Mesendoderm (in vitro differentiated cells): ENCODE measurements at regions not wholly inside any gene's neighbourhood (a gene's known extent, or its start where the extent isn't known, plus 50 kb on each side); places are given as distances from the start of the nearest gene placed in this dataset.
A peak's percentile ranks its signal among the peaks of the same experiment; 100 is the strongest.

Experiments used
- DNase-seq: peaks from one replicate; pipeline ENCODE4 v3.0.0; 2013
- H2AK5ac ChIP-seq: 2 replicates; pipeline ENCODE4 v1.6.1; 2013; ENCODE audit warnings: low read length, inconsistent platforms
- H2BK120ac ChIP-seq: 2 replicates; pipeline ENCODE4 v1.6.1; 2013; ENCODE audit warnings: low read depth, mild to moderate bottlenecking, low read length, moderate library complexity, mixed read lengths
- H2BK15ac ChIP-seq: replicated peaks from 2 replicates; pipeline ENCODE4 v1.6.1; 2013; ENCODE audit warnings: low read depth, mild to moderate bottlenecking, moderate library complexity
- H2BK5ac ChIP-seq: 2 replicates; pipeline ENCODE4 v1.6.1; 2013; ENCODE audit warnings: low read length, inconsistent platforms
- H3K18ac ChIP-seq: 2 replicates; pipeline ENCODE4 v1.6.1; 2013; ENCODE audit warnings: mild to moderate bottlenecking, low read length, mixed read lengths
- H3K23ac ChIP-seq: one replicate; pipeline ENCODE4 v1.6.1; 2013; ENCODE audit warnings: low read length
- H3K27ac ChIP-seq: 2 replicates; pipeline ENCODE4 v1.5.1; 2013; ENCODE audit warnings: low read depth, mild to moderate bottlenecking, inconsistent platforms, low read length, moderate library complexity
- H3K27me3 ChIP-seq: 2 replicates; pipeline ENCODE4 v1.6.1; 2013; ENCODE audit warnings: low read length, control low read depth, mild to moderate bottlenecking, inconsistent platforms; ENCODE audit not compliant: insufficient read depth, poor library complexity
- H3K36me3 ChIP-seq: 2 replicates; pipeline ENCODE4 v1.6.1; 2013; ENCODE audit warnings: low read length, inconsistent platforms; ENCODE audit not compliant: control insufficient read depth, insufficient read depth
- H3K4ac ChIP-seq: one replicate; pipeline ENCODE4 v1.6.1; 2013; ENCODE audit warnings: low read depth, mild to moderate bottlenecking, low read length, moderate library complexity
- H3K4me1 ChIP-seq: 2 replicates; pipeline ENCODE4 v1.6.1; 2013; ENCODE audit warnings: low read depth, low read length, inconsistent platforms; ENCODE audit not compliant: control insufficient read depth
- H3K4me2 ChIP-seq: 2 replicates; pipeline ENCODE4 v1.6.1; 2013; ENCODE audit warnings: low read length
- H3K4me3 ChIP-seq: 2 replicates; pipeline ENCODE4 v1.5.1; 2013; ENCODE audit warnings: mild to moderate bottlenecking, low read length
- H3K56ac ChIP-seq: one replicate; pipeline ENCODE4 v1.6.1; 2013; ENCODE audit warnings: low read length
- H3K79me1 ChIP-seq: 2 replicates; pipeline ENCODE4 v1.6.1; 2013; ENCODE audit warnings: low read length, inconsistent platforms
- H3K79me2 ChIP-seq: 2 replicates; pipeline ENCODE4 v1.6.1; 2013; ENCODE audit warnings: mild to moderate bottlenecking, low read length; ENCODE audit not compliant: control insufficient read depth, insufficient read depth
- H3K9ac ChIP-seq: 2 replicates; pipeline ENCODE4 v1.6.1; 2013; ENCODE audit warnings: low read length, inconsistent platforms
- H4K5ac ChIP-seq: one replicate; pipeline ENCODE4 v1.6.1; 2013; ENCODE audit warnings: low read length
- H4K8ac ChIP-seq: one replicate; pipeline ENCODE4 v1.6.1; 2013; ENCODE audit warnings: low read depth, mild to moderate bottlenecking, control low read depth, low read length, moderate library complexity
- WGBS: extraction: QIAGEN DNeasy Blood & Tissue Kit; methylation state at CpG from one replicate; pipeline ENCODE4 v1.1.7; 2013; ENCODE audit warnings: low lambda C conversion rate, missing lambda C conversion rate; ENCODE audit not compliant: insufficient coverage; ENCODE audit errors: extremely low coverage; 5-methylcytosine and 5-hydroxymethylcytosine counted together

DNA sequence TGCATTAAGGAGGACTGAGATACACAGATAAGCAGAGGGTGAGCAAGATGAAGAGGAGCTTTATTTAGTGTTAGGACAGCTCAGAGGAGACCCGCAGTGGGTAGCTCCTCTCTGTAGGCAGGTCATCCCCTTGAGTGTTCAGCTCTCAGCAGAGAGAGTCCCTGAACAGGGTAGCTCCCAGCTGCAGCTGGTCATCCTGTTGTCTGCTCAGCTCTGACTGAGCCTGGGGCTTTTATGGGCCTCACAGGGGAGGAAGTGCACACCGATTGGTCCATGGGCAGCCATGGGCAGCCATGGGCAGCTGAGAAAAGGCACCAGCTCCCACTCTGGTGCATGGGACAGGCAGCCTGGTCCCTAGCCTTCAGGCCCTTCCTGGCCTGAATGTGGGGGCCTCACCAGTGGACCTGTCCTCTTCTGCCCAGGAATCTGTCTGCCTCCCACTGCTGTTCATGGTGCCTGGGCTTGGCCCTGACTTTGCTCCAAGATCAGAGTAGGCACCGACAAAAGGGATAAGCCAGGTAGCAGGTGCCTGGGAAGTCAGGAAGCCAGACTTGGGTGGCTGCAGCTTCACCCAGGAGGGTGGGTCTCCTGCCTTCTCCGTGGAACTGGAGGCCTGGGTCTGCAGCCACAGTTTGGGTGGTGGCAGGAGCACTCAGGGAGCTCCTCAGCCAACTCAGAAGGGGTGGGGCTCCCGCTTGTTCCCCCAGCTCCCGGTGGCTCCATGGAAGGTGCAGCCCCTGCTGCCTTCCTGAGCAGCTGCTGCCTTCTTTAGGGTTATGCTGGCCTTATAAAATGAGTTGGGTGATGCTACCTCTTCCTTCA lies 54.7 kb downstream of the MYEOV start:
- Histone ChIP-seq H3K79me1 (no peaks in the 10 kb centered on the region), H3K18ac (no peak overlapping the region), H2BK120ac (no peak overlapping the region), H3K56ac (no peak overlapping the region), H3K27ac (no peak overlapping the region), H2AK5ac (no peak overlapping the region), H2BK5ac (no peak overlapping the region), H2BK15ac (no peak overlapping the region), H3K4me1 (no peaks in the 10 kb centered on the region), H3K4me2 (no peak overlapping the region), H3K79me2 (no peaks in the 10 kb centered on the region), H4K8ac (no peak overlapping the region), H3K27me3 (no peaks in the 10 kb centered on the region), H3K4ac (no peak overlapping the region), H3K9ac (no peak overlapping the region), H3K4me3 (no peak overlapping the region), H3K23ac (no peak overlapping the region), H3K36me3 (no peaks in the 10 kb centered on the region), H4K5ac (no peak overlapping the region)
- DNase-seq = peak; percentile 5
- WGBS = no CpG with 5 or more reads among the region's 6 CpGs

DNA sequence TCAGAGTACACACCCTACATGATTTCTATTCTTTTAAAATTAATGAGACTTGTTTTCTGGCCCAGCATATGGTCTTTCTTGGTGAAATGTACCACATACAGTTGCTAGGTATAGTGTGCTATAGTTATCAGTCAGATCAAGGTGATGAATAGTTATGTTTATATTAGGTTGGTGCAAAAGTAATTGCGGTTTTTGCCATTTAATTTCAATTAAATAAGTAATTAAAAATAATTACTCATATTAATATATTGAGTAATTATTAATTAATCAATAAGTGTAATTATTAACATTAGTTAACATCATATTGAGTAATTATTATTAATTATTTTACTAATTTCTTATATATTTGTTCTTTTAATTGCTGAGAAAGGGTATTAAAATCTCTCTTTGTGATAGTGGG lies 56.1 kb downstream of the MYEOV start:
- H3K18ac ChIP-seq = no peak overlapping the region
- H4K8ac ChIP-seq = no peak overlapping the region
- H3K27me3 ChIP-seq = no peaks in the 10 kb centered on the region
- H3K56ac ChIP-seq = no peak overlapping the region
- H3K36me3 ChIP-seq = no peaks in the 10 kb centered on the region
- H3K79me2 ChIP-seq = no peaks in the 10 kb centered on the region
- no peaks in the 10 kb centered on the region for H3K79me1 ChIP-seq
- no peak overlapping the region for H3K9ac ChIP-seq
- H4K5ac ChIP-seq = no peak overlapping the region
- H2BK15ac ChIP-seq = no peak overlapping the region
- DNase-seq = no peak
- no peak overlapping the region for H3K4me3 ChIP-seq
- no peaks in the 10 kb centered on the region for H3K4me1 ChIP-seq
- H2AK5ac ChIP-seq = no peak overlapping the region
- H3K27ac ChIP-seq = no peak overlapping the region
- no peak overlapping the region for H3K4ac ChIP-seq
- no peak overlapping the region for H2BK120ac ChIP-seq
- WGBS = no CpG with 5 or more reads among the region's 1 CpG
- no peak overlapping the region for H2BK5ac ChIP-seq
- H3K23ac ChIP-seq = no peak overlapping the region
- H3K4me2 ChIP-seq = no peak overlapping the region

DNA sequence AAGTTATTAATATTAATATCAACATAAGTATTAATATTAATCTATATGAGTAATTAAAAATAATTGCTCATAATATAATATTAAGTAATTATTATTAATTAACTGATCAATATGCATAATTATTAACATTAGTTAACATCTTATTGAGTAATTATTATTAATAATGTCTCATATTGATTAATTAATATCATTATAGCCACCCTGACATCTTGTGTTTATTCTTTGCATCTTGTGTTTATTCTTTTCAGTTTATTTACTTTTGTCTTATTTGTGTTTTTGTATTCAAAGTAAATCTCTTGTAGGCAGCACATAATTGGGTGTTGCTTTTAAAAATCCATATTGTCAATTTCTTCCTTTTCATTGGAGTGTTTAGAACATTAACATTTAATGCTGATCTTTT lies 56.6 kb downstream of the MYEOV start:
- Histone ChIP-seq H3K27ac (no peak overlapping the region), H3K27me3 (no peaks in the 10 kb centered on the region)

DNA sequence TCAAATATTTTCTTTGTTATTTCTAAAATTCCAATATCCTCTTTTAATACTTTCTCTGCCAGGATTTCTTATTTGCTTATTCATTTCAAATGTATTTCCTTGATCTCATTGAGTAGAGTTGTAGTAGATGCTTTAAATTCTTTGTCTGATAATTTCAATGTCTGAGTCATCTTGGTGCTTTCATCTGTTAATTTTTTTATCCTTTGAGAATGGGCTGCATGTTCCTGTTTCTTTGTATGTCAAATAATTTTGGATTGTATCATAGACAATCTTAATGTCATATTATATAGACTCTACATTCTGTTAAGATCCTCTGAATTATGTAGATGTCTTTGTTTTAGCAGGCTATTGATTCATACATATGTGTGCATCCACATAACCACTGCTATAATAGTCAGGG lies 57.5 kb downstream of the MYEOV start:
- H3K4me3 ChIP-seq = no peak overlapping the region
- no peak overlapping the region for H3K18ac ChIP-seq
- no peaks in the 10 kb centered on the region for H3K4me1 ChIP-seq
- H2AK5ac ChIP-seq = no peak overlapping the region
- no peak overlapping the region for H3K9ac ChIP-seq
- H3K4ac ChIP-seq = no peak overlapping the region
- no peak overlapping the region for H4K8ac ChIP-seq
- no peak overlapping the region for H2BK15ac ChIP-seq
- H3K79me2 ChIP-seq = no peaks in the 10 kb centered on the region
- H3K27ac ChIP-seq = no peak overlapping the region
- no peaks in the 10 kb centered on the region for H3K36me3 ChIP-seq
- no peaks in the 10 kb centered on the region for H3K27me3 ChIP-seq
- H4K5ac ChIP-seq = no peak overlapping the region
- H2BK5ac ChIP-seq = no peak overlapping the region
- no peak overlapping the region for H3K56ac ChIP-seq
- H3K23ac ChIP-seq = no peak overlapping the region
- peak; percentile 7 for DNase-seq
- H3K4me2 ChIP-seq = no peak overlapping the region
- H3K79me1 ChIP-seq = no peaks in the 10 kb centered on the region
- no peak overlapping the region for H2BK120ac ChIP-seq

More for the DNA sequence above, 56.6 kb downstream of the MYEOV start:
- Histone ChIP-seq H3K4ac (no peak overlapping the region), H3K4me3 (no peak overlapping the region), H3K36me3 (no peaks in the 10 kb centered on the region), H3K4me2 (no peak overlapping the region), H2BK5ac (no peak overlapping the region), H2BK120ac (no peak overlapping the region), H2AK5ac (no peak overlapping the region), H4K5ac (no peak overlapping the region), H3K56ac (no peak overlapping the region), H3K4me1 (no peaks in the 10 kb centered on the region), H3K79me2 (no peaks in the 10 kb centered on the region), H2BK15ac (no peak overlapping the region), H3K23ac (no peak overlapping the region), H4K8ac (no peak overlapping the region), H3K79me1 (no peaks in the 10 kb centered on the region), H3K18ac (no peak overlapping the region), H3K9ac (no peak overlapping the region)
- DNase-seq = no peak

GRCh38 chr11:69352166-69352565 lies 58.2 kb downstream of the MYEOV start:
- H3K4me1 ChIP-seq = no peaks in the 10 kb centered on the region
- no peak overlapping the region for H4K5ac ChIP-seq
- H3K27me3 ChIP-seq = no peaks in the 10 kb centered on the region
- H3K9ac ChIP-seq = no peak overlapping the region
- no peak overlapping the region for H3K56ac ChIP-seq
- H3K4me2 ChIP-seq = no peak overlapping the region
- DNase-seq = no peak
- no peak overlapping the region for H2AK5ac ChIP-seq
- no peak overlapping the region for H3K4me3 ChIP-seq
- no peak overlapping the region for H2BK5ac ChIP-seq
- H3K79me1 ChIP-seq = no peaks in the 10 kb centered on the region
- H4K8ac ChIP-seq = no peak overlapping the region
- WGBS = no CpG with 5 or more reads among the region's 2 CpGs
- no peaks in the 10 kb centered on the region for H3K79me2 ChIP-seq
- H3K4ac ChIP-seq = no peak overlapping the region
- peak overlapping the region; percentile 45 for H3K23ac ChIP-seq
- no peak overlapping the region for H2BK120ac ChIP-seq
- H2BK15ac ChIP-seq = no peak overlapping the region
- H3K18ac ChIP-seq = no peak overlapping the region
- no peak overlapping the region for H3K27ac ChIP-seq
- H3K36me3 ChIP-seq = no peaks in the 10 kb centered on the region

- Histone ChIP-seq H3K18ac (no peak overlapping the region), H2BK5ac (no peak overlapping the region), H2AK5ac (no peak overlapping the region), H4K8ac (no peak overlapping the region), H3K4me2 (no peak overlapping the region), H3K4me3 (no peak overlapping the region), H3K27ac (no peak overlapping the region), H3K23ac (no peak overlapping the region), H3K79me1 (no peaks in the 10 kb centered on the region), H3K4ac (no peak overlapping the region), H3K27me3 (no peaks in the 10 kb centered on the region), H3K36me3 (no peaks in the 10 kb centered on the region), H3K9ac (no peak overlapping the region), H2BK15ac (no peak overlapping the region), H3K79me2 (no peaks in the 10 kb centered on the region), H4K5ac (no peak overlapping the region), H3K4me1 (no peaks in the 10 kb centered on the region), H3K56ac (no peak overlapping the region), H2BK120ac (no peak overlapping the region)
- DNase-seq = peak; percentile 52
- no CpG with 5 or more reads among the region's 2 CpGs for WGBS
Observed at GRCh38 chr11:69352715-69353319, 58.9 kb downstream of the MYEOV start.
